GM12875 (cell line): ENCODE measurements at regions not wholly inside any gene's neighbourhood (a gene's known extent, or its start where the extent isn't known, plus 50 kb on each side); places are given as distances from the start of the nearest gene placed in this dataset.

ENCODE experiments used
- H3K4me3 ChIP-seq: one replicate; pipeline ENCODE4 v1.5.1; 2011; ENCODE audit warnings: low read depth, low read length, control low read depth
- TF ChIP-seq, protein P1 (sequence below): IDR thresholded peaks from 2 replicates; pipeline ENCODE4 v1.5.1; 2011; ENCODE audit warnings: low read depth, mild to moderate bottlenecking, control low read depth, inconsistent platforms, low read length, moderate library complexity, borderline replicate concordance; ENCODE audit not compliant: insufficient read depth

DNA sequence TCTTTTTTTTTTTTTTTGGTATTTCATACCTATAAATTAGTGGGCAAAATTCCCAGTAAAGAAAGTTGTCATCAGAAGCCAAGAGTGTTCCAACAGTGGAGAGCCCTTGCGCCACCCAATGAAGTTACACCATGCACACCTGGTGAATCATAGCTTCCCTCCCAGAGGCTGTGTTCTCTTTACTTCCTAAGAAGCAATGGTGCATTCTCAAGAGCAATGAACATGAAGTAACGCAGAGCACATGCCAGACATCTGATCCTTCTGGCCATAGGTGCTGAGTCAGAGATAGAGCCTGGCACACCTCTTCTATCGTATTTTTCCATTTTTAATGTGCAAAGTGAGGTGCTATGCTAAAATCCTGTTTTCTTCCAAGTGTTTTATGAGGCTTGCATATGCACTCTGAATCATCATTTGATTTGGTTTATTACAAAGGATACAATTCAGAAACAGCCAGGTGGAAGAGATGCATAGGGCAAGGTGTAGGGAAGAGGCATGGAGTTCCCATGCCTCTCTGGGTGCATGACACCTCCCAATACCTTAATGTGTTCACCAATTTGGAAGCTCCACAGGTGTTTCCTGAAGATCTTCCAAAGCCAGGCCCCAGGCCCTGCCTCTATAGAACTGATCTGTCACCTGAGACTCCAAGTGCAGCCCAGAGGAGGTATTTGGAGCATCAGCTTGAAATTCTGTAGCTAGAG is 408.0 kb downstream of the SIPA1L2 start:
- TF ChIP-seq, protein P1, sequence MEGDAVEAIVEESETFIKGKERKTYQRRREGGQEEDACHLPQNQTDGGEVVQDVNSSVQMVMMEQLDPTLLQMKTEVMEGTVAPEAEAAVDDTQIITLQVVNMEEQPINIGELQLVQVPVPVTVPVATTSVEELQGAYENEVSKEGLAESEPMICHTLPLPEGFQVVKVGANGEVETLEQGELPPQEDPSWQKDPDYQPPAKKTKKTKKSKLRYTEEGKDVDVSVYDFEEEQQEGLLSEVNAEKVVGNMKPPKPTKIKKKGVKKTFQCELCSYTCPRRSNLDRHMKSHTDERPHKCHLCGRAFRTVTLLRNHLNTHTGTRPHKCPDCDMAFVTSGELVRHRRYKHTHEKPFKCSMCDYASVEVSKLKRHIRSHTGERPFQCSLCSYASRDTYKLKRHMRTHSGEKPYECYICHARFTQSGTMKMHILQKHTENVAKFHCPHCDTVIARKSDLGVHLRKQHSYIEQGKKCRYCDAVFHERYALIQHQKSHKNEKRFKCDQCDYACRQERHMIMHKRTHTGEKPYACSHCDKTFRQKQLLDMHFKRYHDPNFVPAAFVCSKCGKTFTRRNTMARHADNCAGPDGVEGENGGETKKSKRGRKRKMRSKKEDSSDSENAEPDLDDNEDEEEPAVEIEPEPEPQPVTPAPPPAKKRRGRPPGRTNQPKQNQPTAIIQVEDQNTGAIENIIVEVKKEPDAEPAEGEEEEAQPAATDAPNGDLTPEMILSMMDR = no peak
- no peak overlapping the region for H3K4me3 ChIP-seq

DNA sequence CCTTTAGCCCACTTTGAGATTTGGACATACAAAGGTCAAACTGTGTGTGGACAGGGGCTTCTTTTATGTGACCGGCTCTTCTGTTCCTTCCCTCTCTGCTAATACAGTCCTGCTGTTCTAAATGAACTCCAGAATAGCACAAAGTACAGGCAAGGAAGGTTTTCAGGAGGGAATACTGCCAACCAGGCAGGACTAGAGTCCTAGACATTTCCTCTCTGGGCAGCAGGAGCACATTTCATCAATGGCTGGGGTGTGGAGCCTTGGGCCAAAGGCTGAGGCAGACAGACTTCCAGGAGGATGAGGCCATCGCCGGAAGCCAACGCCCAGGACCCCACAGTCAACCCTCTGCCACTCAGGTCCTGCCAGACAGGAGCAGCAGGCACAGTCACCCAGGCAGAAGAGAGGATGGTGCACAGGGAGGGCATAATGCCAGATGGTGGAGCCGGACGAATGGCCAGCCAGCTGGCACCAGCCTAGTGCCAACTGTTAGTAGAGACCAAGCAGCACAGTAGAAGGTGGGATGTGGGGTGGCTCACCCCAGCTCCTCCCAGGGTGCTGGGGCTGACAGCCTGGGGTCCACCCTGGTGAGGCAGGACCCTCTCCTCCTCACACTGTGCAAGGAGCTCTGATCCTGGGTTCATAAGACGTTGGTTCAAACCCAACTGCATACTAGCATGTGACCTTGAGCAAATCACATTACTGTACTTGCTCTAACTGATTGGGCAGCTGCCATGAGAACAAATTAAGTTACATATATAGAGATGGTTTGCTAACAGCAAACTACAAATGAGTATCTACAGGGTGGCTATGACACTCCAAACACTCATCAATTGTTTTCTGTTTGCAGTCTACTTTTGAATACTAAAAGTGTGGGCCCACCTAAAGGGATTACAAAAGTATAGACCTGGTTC is 410.7 kb downstream of the SIPA1L2 start:
- TF ChIP-seq, protein P1 = no peak
- no peak overlapping the region for H3K4me3 ChIP-seq

DNA sequence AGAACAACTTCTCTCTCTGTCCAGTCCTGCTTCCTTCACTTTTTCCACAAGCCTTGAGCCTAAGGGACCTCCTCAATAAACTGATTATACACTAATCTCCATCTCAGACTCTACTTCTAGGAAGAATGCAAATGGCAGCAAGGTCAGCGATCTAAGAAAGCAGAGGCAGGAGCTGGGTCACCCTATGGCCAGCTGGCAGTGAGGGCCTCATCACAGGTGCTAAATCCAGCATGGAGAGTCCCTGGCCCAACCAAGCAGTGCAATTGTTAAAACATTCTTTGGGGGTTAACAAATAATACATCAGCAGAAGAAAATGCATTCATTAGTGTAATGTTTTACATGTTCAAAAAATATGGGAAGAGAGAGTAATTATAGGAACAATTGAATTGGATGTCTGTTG is 416.0 kb downstream of the SIPA1L2 start:
- no peak overlapping the region for H3K4me3 ChIP-seq
- TF ChIP-seq, protein P1 = no peak

DNA sequence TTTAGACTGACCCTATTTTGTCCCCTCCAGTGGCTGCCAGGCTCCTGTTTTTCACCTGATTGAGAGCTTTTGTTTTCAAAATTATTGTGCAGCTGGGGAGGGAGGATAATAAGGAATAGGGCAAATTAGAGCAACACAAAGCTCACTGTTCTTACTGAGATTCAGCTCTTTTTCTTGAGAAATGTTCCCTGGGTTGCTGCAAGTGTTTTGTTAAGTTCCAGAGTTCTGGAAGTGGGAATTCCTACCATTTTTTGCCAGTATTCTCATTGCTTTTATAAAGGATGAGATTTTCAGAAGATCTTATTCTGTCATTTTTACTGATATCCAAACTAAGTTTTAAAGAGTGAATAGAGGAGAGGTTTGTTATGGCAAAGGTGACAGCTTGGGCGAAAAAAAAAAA is 417.7 kb downstream of the SIPA1L2 start:
- no peak overlapping the region for H3K4me3 ChIP-seq
- TF ChIP-seq, protein P1 = no peak

DNA sequence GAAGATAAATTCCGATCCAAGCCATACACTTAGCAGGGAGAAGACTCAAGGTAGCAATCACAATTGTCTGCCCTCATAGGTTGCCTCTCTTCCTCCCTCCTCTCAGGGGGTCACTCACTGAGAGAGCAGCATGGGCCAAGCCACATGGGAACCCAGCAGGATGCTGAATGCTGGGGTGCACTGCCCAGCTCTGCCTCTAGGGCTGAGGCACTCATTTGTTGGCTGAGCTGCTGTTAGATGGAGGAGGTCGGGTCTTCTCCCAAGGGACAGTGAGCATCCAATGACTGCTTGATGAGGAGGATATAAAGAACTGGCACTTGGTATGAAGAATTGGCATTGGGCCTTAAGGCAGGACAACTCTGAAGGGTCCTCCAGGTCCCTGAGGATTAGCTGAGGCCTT is 418.8 kb downstream of the SIPA1L2 start:
- TF ChIP-seq, protein P1 = peak; percentile 57
- H3K4me3 ChIP-seq = no peak overlapping the region

DNA sequence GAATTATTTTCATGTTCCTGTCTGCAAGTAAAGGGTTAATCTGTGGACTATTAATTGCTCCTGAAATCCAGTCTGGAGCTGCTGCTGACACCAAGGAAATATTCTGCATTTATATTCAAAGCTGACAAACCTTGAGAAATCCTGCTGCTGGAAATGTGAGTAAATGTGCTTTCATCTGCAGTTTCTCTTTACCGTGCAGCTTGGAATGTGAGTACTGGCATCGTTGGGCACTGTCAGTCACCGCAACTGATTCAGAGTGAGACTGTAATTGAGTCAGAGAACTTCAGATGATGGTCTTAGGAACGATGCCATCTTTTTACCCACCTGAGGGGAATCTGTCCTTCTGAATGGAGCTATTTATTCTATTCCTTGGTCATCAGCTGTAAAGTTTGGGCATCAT is 420.6 kb downstream of the SIPA1L2 start:
- TF ChIP-seq, protein P1 = no peak
- H3K4me3 ChIP-seq = no peak overlapping the region
